Activated T-helper 1 cell treated with anti-CD3 and anti-CD28 coated beads, Interleukin-12 subunit alpha, Interleukin-12 subunit beta, Interleukin-2, Interleukin-4 antibody, amounts not matched to agents 30 ng/mL and 10 ng/mL and 1 ng/mL, durations not matched to agents 14 hours and 24 hours and 36 hours (primary cell): ENCODE measurements at regions not wholly inside any gene's neighbourhood (a gene's known extent, or its start where the extent isn't known, plus 50 kb on each side); places are given as distances from the start of the nearest gene placed in this dataset.
"Not testable (repeated sequence)": the region's sequence is repeated elsewhere in the genome, so short reads cannot be mapped to it uniquely, and the experiment has no call there.

Experiments
- DNase-seq: peaks from one replicate; pipeline ENCODE4 v3.0.0; 2021; ENCODE audit warnings: low spot score
- H3K27ac Mint-ChIP-seq: one replicate; pipeline ENCODE4 v1.8.0; 2021; ENCODE audit warnings: mild to moderate bottlenecking, mixed read lengths
- H3K27me3 Mint-ChIP-seq: one replicate; pipeline ENCODE4 v1.8.0; 2022; ENCODE audit warnings: mild to moderate bottlenecking, moderate library complexity, mixed read lengths; ENCODE audit not compliant: insufficient read depth
- H3K36me3 Mint-ChIP-seq: one replicate; pipeline ENCODE4 v1.8.0; 2021; ENCODE audit warnings: low read depth, mixed read lengths
- H3K4me1 Mint-ChIP-seq: one replicate; pipeline ENCODE4 v1.8.0; 2021; ENCODE audit warnings: low read depth, mixed read lengths
- H3K4me3 Mint-ChIP-seq: one replicate; pipeline ENCODE4 v1.8.0; 2021; ENCODE audit warnings: mild to moderate bottlenecking, moderate library complexity, mixed read lengths
- H3K9me3 Mint-ChIP-seq: one replicate; pipeline ENCODE4 v1.8.0; 2021; ENCODE audit warnings: mixed read lengths
- intact Hi-C: fragments of 100-400 bp; cut with micrococcal nuclease; formaldehyde crosslinking; loops from one replicate; pipeline ENCODE4 v1.15.1; 2024

GRCh38 chr10:55214608-55215007 lies 413.6 kb upstream of the PCDH15 start:
- Mint-ChIP-seq H3K36me3 (no peaks in the 10 kb centered on the region), H3K27ac (no peak overlapping the region), H3K4me3 (no peak overlapping the region), H3K27me3 (no peaks in the 10 kb centered on the region), H3K4me1 (no peaks in the 10 kb centered on the region), H3K9me3 (peaks cover 7% of the 10 kb centered on the region)
- intact Hi-C loops, result no loop called here
- no peak for DNase-seq

DNA sequence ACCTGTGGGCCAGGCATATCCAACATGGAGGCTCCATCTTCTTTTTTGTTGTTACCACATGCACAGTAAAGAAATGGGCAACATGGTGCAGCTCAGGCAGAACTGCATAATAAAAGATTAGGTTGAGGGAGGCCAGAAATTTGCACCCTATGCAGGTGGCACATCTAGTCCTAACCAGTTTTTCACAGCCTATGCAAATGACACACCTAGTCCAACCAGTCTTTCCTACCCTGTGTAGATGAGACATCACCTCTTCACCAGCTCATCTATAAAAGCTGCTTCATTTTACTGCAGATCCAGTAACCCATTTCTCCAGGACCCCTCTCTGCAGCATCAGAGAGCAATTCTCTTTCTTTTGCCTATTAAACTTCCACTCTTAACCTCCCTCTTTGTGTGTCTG lies 411.0 kb upstream of the PCDH15 start:
- H3K27ac Mint-ChIP-seq, result no peak overlapping the region
- H3K9me3 Mint-ChIP-seq, result peaks cover 10% of the 10 kb centered on the region
- no peak overlapping the region for H3K4me3 Mint-ChIP-seq
- H3K4me1 Mint-ChIP-seq, result no peaks in the 10 kb centered on the region
- intact Hi-C loops, result no loop called here
- no peaks in the 10 kb centered on the region for H3K27me3 Mint-ChIP-seq
- DNase-seq, result no peak
- H3K36me3 Mint-ChIP-seq, result no peaks in the 10 kb centered on the region

DNA sequence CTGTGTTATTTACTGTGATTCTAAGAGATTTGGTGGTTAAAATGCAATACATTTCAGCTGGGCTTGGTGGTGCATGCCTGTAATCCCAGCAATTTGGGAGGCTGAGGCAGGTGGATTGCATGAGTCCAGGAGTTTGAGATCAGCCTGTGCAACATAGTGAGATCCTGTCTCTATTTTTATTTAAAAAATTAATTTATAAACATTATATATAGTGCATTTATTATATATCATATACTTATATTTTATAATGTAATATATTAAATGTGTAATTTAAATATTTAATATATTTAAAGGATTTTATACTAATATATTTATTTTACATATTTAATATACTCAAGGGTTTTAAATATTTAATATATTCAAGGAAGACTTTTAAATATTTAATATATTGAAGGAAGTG lies 402.8 kb upstream of the PCDH15 start:
- H3K27ac Mint-ChIP-seq, result no peak overlapping the region

DNA sequence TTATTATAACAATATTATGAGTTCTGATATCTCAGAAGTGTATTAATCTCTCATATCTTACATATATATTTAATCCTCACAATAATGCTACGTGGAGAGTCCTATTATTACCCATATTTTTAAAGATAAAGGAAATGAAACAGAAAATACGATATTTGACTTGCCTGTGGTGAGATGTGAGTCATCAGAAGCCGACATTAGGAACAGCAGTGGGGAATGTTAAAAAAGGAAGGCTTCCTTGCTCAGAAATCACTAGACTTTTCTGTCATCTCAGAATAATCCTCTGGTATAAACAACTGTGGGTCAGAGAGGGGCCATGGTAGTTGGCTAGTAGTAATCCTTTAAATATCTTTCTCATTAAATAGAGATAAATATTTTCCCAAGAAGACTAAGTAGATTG lies 402.3 kb upstream of the PCDH15 start:
- Mint-ChIP-seq H3K27ac (no peak overlapping the region), H3K36me3 (no peaks in the 10 kb centered on the region), H3K9me3 (peaks cover 3% of the 10 kb centered on the region), H3K4me1 (no peaks in the 10 kb centered on the region), H3K4me3 (no peak overlapping the region), H3K27me3 (no peaks in the 10 kb centered on the region)
- intact Hi-C loops, result no loop called here
- DNase-seq, result no peak

More for the DNA sequence above, 402.8 kb upstream of the PCDH15 start:
- no peaks in the 10 kb centered on the region for H3K27me3 Mint-ChIP-seq
- DNase-seq, result no peak
- no peaks in the 10 kb centered on the region for H3K4me1 Mint-ChIP-seq
- no peaks in the 10 kb centered on the region for H3K36me3 Mint-ChIP-seq
- H3K4me3 Mint-ChIP-seq, result no peak overlapping the region
- intact Hi-C loops, result no loop called here
- H3K9me3 Mint-ChIP-seq, result peaks cover 3% of the 10 kb centered on the region

DNA sequence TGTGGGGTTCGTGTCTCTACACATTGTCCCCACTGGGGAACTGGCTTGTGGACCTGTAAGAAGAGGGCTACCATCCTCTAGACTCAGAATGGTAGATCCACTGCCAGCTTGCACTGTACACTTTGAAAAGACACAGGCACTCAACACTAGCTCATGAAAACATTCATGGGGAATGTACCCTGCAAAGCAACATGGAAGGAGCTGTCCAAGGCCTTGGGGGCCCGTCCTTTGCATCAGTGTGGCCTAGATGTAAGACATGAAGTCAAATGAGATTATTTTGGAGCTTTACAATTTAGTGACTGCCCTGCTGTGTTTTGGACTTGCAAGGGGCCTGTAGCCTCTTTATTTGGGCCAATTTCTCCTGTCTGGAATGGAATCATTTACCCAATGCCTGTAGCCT lies 399.0 kb upstream of the PCDH15 start:
- intact Hi-C loops, result no loop called here
- no peaks in the 10 kb centered on the region for H3K9me3 Mint-ChIP-seq
- H3K4me1 Mint-ChIP-seq, result no peaks in the 10 kb centered on the region
- H3K4me3 Mint-ChIP-seq, result no peak overlapping the region
- no peaks in the 10 kb centered on the region for H3K27me3 Mint-ChIP-seq
- DNase-seq, result no peak
- H3K36me3 Mint-ChIP-seq, result no peaks in the 10 kb centered on the region
- no peak overlapping the region for H3K27ac Mint-ChIP-seq

- no peak for DNase-seq
- Mint-ChIP-seq H3K9me3 (no peaks in the 10 kb centered on the region), H3K4me3 (no peak overlapping the region), H3K4me1 (no peaks in the 10 kb centered on the region), H3K36me3 (no peaks in the 10 kb centered on the region), H3K27me3 (no peaks in the 10 kb centered on the region), H3K27ac (no peak overlapping the region)
- intact Hi-C loops, result no loop called here
These were observed 390.3 kb upstream of the PCDH15 start for GRCh38 chr10:55191236-55191860.

DNA sequence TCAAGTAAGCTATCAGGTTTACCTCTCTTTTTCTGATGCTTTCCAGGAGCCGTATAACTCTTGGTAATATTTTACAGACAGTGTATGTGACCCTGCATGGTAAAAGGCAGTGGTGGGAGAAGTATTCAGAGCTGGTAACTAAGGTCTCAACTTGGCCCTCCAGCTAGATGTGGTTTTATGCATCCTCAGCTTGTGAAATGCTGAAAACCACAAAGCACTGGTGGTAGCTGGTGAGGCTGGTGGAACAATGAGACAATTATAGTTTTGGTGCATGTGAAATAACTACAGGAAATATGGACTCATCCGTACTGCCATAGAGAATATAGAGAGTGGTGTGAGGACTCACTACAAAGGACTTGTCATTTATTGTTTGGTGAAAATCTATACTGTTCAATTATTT lies 383.0 kb upstream of the PCDH15 start:
- intact Hi-C loops, result no loop called here
- no peaks in the 10 kb centered on the region for H3K9me3 Mint-ChIP-seq
- H3K27me3 Mint-ChIP-seq, result no peaks in the 10 kb centered on the region
- no peak overlapping the region for H3K27ac Mint-ChIP-seq
- no peaks in the 10 kb centered on the region for H3K36me3 Mint-ChIP-seq
- DNase-seq, result no peak
- H3K4me1 Mint-ChIP-seq, result no peaks in the 10 kb centered on the region
- H3K4me3 Mint-ChIP-seq, result no peak overlapping the region

DNA sequence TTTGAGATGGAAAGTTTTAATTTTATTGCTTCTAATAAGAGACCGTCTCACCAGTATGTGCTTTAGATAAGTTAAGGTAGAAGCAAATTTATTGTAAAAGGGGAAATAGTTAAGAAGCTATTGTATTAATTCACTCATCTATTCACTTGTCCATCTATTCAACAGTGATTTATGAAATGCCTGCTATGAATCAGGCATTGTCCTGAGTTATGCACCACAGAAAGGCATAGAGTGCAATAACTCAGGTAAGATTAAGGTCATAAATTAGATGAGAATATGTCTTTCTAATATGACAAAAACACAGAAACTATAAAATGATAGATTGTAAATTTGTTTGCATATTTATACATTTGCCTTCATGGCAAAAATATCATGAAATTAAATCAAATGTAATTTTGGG lies 379.3 kb upstream of the PCDH15 start:
- no peaks in the 10 kb centered on the region for H3K27me3 Mint-ChIP-seq
- H3K9me3 Mint-ChIP-seq, result no peaks in the 10 kb centered on the region
- H3K36me3 Mint-ChIP-seq, result no peaks in the 10 kb centered on the region
- DNase-seq, result no peak
- intact Hi-C loops, result no loop called here
- no peak overlapping the region for H3K27ac Mint-ChIP-seq
- no peak overlapping the region for H3K4me3 Mint-ChIP-seq
- no peaks in the 10 kb centered on the region for H3K4me1 Mint-ChIP-seq

DNA sequence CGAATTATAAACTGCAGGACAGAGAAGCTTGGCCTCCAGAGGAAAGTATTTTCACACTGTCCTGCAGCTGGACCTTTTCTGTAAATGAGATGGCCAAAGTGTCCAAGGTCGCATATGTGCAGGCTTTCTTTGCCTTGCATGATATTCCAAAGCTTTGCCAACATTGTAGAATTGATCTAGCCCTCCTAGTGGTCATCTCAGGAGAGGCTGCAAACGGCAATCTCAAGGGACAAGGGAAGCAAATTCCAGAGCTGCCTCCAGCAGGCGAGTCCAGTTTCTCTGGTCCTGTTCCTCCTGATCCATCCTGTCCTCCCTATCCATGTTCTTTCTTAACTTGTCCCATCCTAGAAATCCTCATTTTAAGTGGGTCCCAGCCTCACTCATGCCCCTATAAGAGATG lies 373.4 kb upstream of the PCDH15 start:
- Mint-ChIP-seq H3K27me3 (no peaks in the 10 kb centered on the region), H3K27ac (no peak overlapping the region), H3K36me3 (no peaks in the 10 kb centered on the region), H3K9me3 (no peaks in the 10 kb centered on the region), H3K4me3 (no peak overlapping the region), H3K4me1 (no peaks in the 10 kb centered on the region)
- DNase-seq, result no peak
- intact Hi-C loops, result no loop called here

- intact Hi-C loops, result no loop called here
- no peaks in the 10 kb centered on the region for H3K9me3 Mint-ChIP-seq
- H3K27me3 Mint-ChIP-seq, result no peaks in the 10 kb centered on the region
- H3K27ac Mint-ChIP-seq, result no peak overlapping the region
- no peak overlapping the region for H3K4me3 Mint-ChIP-seq
- H3K36me3 Mint-ChIP-seq, result no peaks in the 10 kb centered on the region
- H3K4me1 Mint-ChIP-seq, result no peaks in the 10 kb centered on the region
- no peak for DNase-seq
These were observed 368.5 kb upstream of the PCDH15 start for GRCh38 chr10:55169493-55169892.

- Mint-ChIP-seq H3K36me3 (no peaks in the 10 kb centered on the region), H3K4me3 (no peak overlapping the region), H3K9me3 (no peaks in the 10 kb centered on the region), H3K4me1 (no peaks in the 10 kb centered on the region), H3K27me3 (no peaks in the 10 kb centered on the region), H3K27ac (no peak overlapping the region)
- no peak for DNase-seq
- intact Hi-C loops, result no loop called here
These were observed 367.3 kb upstream of the PCDH15 start for GRCh38 chr10:55168343-55168742.

- intact Hi-C loops, result no loop called here
- no peaks in the 10 kb centered on the region for H3K36me3 Mint-ChIP-seq
- no peak overlapping the region for H3K27ac Mint-ChIP-seq
- H3K4me1 Mint-ChIP-seq, result no peaks in the 10 kb centered on the region
- H3K27me3 Mint-ChIP-seq, result no peaks in the 10 kb centered on the region
- H3K4me3 Mint-ChIP-seq, result no peak overlapping the region
- no peaks in the 10 kb centered on the region for H3K9me3 Mint-ChIP-seq
- no peak for DNase-seq
These were observed 362.5 kb upstream of the PCDH15 start for GRCh38 chr10:55163388-55163979.

DNA sequence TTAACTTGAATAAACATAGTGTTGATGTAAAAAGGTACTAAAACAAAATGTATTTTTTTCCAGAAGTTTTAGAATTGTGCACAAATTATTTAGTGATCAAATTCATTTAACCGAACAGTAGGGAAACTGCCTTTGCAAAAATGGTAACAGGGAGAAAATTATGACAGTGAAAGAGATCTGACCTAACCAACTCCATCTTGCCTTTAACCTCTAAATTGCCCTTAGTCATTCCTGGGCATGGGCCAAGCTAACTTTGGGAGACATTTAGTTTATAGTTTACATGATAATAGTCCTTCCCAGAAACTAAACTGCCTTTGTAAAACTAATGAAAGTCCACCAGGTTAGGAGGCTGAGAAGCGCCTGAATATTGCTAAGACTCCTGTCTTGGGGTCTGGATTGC lies 361.3 kb upstream of the PCDH15 start:
- not testable (repeated sequence) for H3K9me3 Mint-ChIP-seq

More for the DNA sequence above, 361.3 kb upstream of the PCDH15 start:
- H3K27me3 Mint-ChIP-seq, DNase-seq, H3K4me3 Mint-ChIP-seq, H3K27ac Mint-ChIP-seq, H3K36me3 Mint-ChIP-seq, intact Hi-C loops, H3K4me1 Mint-ChIP-seq: not testable (repeated sequence)
